GM13977 (cell line): ENCODE measurements at regions not wholly inside any gene's neighbourhood (a gene's known extent, or its start where the extent isn't known, plus 50 kb on each side); places are given as distances from the start of the nearest gene placed in this dataset.

ENCODE experiments used
- DNase-seq: peaks from one replicate; pipeline ENCODE4 v3.0.0; 2012; ENCODE audit warnings: low spot score
- CTCF ChIP-seq: IDR thresholded peaks from 2 replicates; pipeline ENCODE4 v1.5.1; 2012; ENCODE audit warnings: mild to moderate bottlenecking, control low read depth; ENCODE audit not compliant: insufficient read depth; ENCODE audit errors: extremely low read depth, missing control alignments
- in situ Hi-C: fragments of 300-500 bp; cut with MboI; formaldehyde crosslinking; loops from one replicate; pipeline ENCODE4 v1.12.0; 2022; ENCODE audit warnings: low sequenced_read_pairs, low pct_unique_long_range_greater_than_20kb, mixed read lengths, inconsistent platforms; ENCODE audit not compliant: unreplicated experiment

GRCh38 chr2:133836691-133837345 is 268.6 kb upstream of the NCKAP5 start:
- TF ChIP-seq CTCF: no peak
- no peak for DNase-seq
- in situ Hi-C loops: no loop called here

- in situ Hi-C loops: no loop called here
- DNase-seq: no peak
- TF ChIP-seq CTCF: no peak
Observed at GRCh38 chr2:133837441-133838094, 269.3 kb upstream of the NCKAP5 start.

GRCh38 chr2:133838642-133839365 is 270.5 kb upstream of the NCKAP5 start:
- no peak for DNase-seq
- in situ Hi-C loops: no loop called here
- TF ChIP-seq CTCF: no peak

- TF ChIP-seq CTCF: no peak
- DNase-seq: no peak
- in situ Hi-C loops: no loop called here
Observed at GRCh38 chr2:133839677-133840076, 271.4 kb upstream of the NCKAP5 start.

- TF ChIP-seq CTCF: no peak
- in situ Hi-C loops: no loop called here
- no peak for DNase-seq
Observed at GRCh38 chr2:133840761-133841160, 272.5 kb upstream of the NCKAP5 start.

GRCh38 chr2:133841900-133842299 is 273.6 kb upstream of the NCKAP5 start:
- no peak for TF ChIP-seq CTCF
- no peak for DNase-seq
- in situ Hi-C loops: no loop called here
